Adrenal gland (tissue), 9 donors: ENCODE measurements at regions not wholly inside any gene's neighbourhood (a gene's known extent, or its start where the extent isn't known, plus 50 kb on each side); places are given as distances from the start of the nearest gene placed in this dataset.

Experiments used
- DNase-seq, 7 donors: peaks; one replicate each; pipeline ENCODE4 v3.0.0-alpha.2; 2019 to 2020
- H3K27ac ChIP-seq, 5 donors: fragments of 200-600 bp; sonication (generic) in 4 of 5; 1 replicate in 3 of 5; 2 replicates in 2 of 5; pipeline versions ENCODE4 v1.5.1 to v1.8.0; 2016 to 2020; ENCODE audit warnings: mild to moderate bottlenecking in 1 of 5
- H3K27me3 ChIP-seq: fragments of 200-600 bp; 2 replicates; pipeline ENCODE4 v1.8.0; 2021
- H3K36me3 ChIP-seq, 2 donors: fragments of 200-600 bp; replicated peaks in 1 of 2; 1 replicate in 1 of 2; 2 replicates in 1 of 2; pipeline versions ENCODE4 v1.5.1 to v1.8.0; 2018 to 2022
- H3K4me1 ChIP-seq, 2 donors: fragments of 200-600 bp; replicated peaks in 1 of 2; 1 replicate in 1 of 2; 2 replicates in 1 of 2; pipeline versions ENCODE4 v1.5.1 to v1.8.0; 2018 to 2021
- H3K4me3 ChIP-seq, 4 donors: fragments of 200-600 bp; sonication (generic) in 3 of 4; one replicate each; pipeline ENCODE4 v1.5.1; 2016 to 2018
- H3K9me3 ChIP-seq, 3 donors: fragments of 200-600 bp; sonication (generic) in 1 of 3; replicated peaks in 1 of 3; 1 replicate in 2 of 3; 2 replicates in 1 of 3; pipeline versions ENCODE4 v1.5.1 to v1.8.0; 2016 to 2021
- CTCF ChIP-seq, 6 experiments: fragments of 450-650 bp in 4 of 6; fragments of 200-600 bp in 2 of 6; sonication (generic) in 1 of 6; IDR thresholded peaks; 1 replicate in 5 of 6; 2 replicates in 1 of 6; pipeline versions ENCODE4 v1.5.1 to v1.8.0; 2016 to 2021; ENCODE audit warnings: antibody characterized with exemption in 6 of 6, mild to moderate bottlenecking in 2 of 6, moderate library complexity in 1 of 6
- POLR2A ChIP-seq, 2 donors: fragments of 450-650 bp; IDR thresholded peaks; one replicate each; pipeline ENCODE4 v1.6.1; 2017; ENCODE audit warnings: antibody characterized with exemption in 2 of 2, mild to moderate bottlenecking in 2 of 2, moderate library complexity in 1 of 2
- WGBS, 4 donors: extraction: QIAGEN DNeasy Blood & Tissue Kit in 2 of 4; methylation state at CpG; one replicate each; pipeline versions ENCODE4 v1.1.5 to v1.1.7; 2013 to 2017; 5-methylcytosine and 5-hydroxymethylcytosine counted together
- intact Hi-C, 2 donors: fragments of 100-400 bp; cut with DNase I; formaldehyde crosslinking; loops; one replicate each; pipeline versions ENCODE4 v1.14.1 to v1.15.0; 2022 to 2023
- donor health status: healthy with polysubstance abuse.
- donor health status: Bipolar disorder and iron deficiency.
- donor health status: DM: yes; HTN: yes; CAD: no.
- donor health status: DM: no; HTN: no; CAD: no.
- donor health status: DM: no; HTN: no; CAD: no.

GRCh38 chr15:38164507-38164906 is 88.1 kb upstream of the SPRED1 start:
- Histone ChIP-seq H3K9me3 (no peaks in the 10 kb centered on the region), H3K4me1 (no peaks in the 10 kb centered on the region), H3K27me3 (no peaks in the 10 kb centered on the region), H3K36me3 (no peaks in the 10 kb centered on the region), H3K4me3 (no peak overlapping the region), H3K27ac (no peak overlapping the region)
- TF ChIP-seq POLR2A (IDR thresholded peaks at IDR 0.05) (no peak), CTCF (IDR thresholded peaks at IDR 0.05) (no peak)
- WGBS, 4 donors: 75 to 83% (median 80%) methylated on average over 4 of the region's 4 CpGs
- DNase-seq: no peak
- intact Hi-C loops: no loop called here

- intact Hi-C loops: no loop called here
- Histone ChIP-seq H3K9me3 (no peaks in the 10 kb centered on the region), H3K36me3 (no peaks in the 10 kb centered on the region), H3K27me3 (no peaks in the 10 kb centered on the region), H3K4me1 (no peaks in the 10 kb centered on the region), H3K27ac (no peak overlapping the region), H3K4me3 (no peak overlapping the region)
- DNase-seq: no peak
- WGBS, 4 donors: 48 to 61% (median 54%) methylated on average over 2 of the region's 2 CpGs
- TF ChIP-seq CTCF (IDR thresholded peaks at IDR 0.05) (no peak), POLR2A (IDR thresholded peaks at IDR 0.05) (no peak)
Observed at GRCh38 chr15:38168467-38169070, 84.1 kb upstream of the SPRED1 start.

GRCh38 chr15:38171973-38172372 is 80.7 kb upstream of the SPRED1 start:
- Histone ChIP-seq H3K4me3 (no peak overlapping the region), H3K27me3 (no peaks in the 10 kb centered on the region), H3K4me1 (no peaks in the 10 kb centered on the region), H3K9me3 (no peaks in the 10 kb centered on the region), H3K36me3 (no peaks in the 10 kb centered on the region), H3K27ac (no peak overlapping the region)
- TF ChIP-seq POLR2A (IDR thresholded peaks at IDR 0.05) (no peak), CTCF (IDR thresholded peaks at IDR 0.05) (no peak)
- intact Hi-C loops: no loop called here
- 72 to 100% (median 78%) methylated on average over 1 of the region's 1 CpG for WGBS, 4 donors
- no peak for DNase-seq

GRCh38 chr15:38174691-38175090 is 77.9 kb upstream of the SPRED1 start:
- intact Hi-C loops: no loop called here
- TF ChIP-seq POLR2A (IDR thresholded peaks at IDR 0.05): no peak
- no peak for TF ChIP-seq CTCF (IDR thresholded peaks at IDR 0.05)
- Histone ChIP-seq H3K9me3 (no peaks in the 10 kb centered on the region), H3K27ac (no peak overlapping the region), H3K36me3 (no peaks in the 10 kb centered on the region), H3K4me1 (no peaks in the 10 kb centered on the region), H3K4me3 (no peak overlapping the region), H3K27me3 (no peaks in the 10 kb centered on the region)
- no peak for DNase-seq
- 67 to 85% (median 79%) methylated on average over 1 of the region's 1 CpG for WGBS, 4 donors
